Adrenal gland (tissue), 9 donors: ENCODE measurements at regions not wholly inside any gene's neighbourhood (a gene's known extent, or its start where the extent isn't known, plus 50 kb on each side); places are given as distances from the start of the nearest gene placed in this dataset.

Source experiments
- DNase-seq, 7 donors: peaks; one replicate each; pipeline ENCODE4 v3.0.0-alpha.2; 2019 to 2020
- H3K27ac ChIP-seq, 5 donors: fragments of 200-600 bp; sonication (generic) in 4 of 5; 1 replicate in 3 of 5; 2 replicates in 2 of 5; pipeline versions ENCODE4 v1.5.1 to v1.8.0; 2016 to 2020; ENCODE audit warnings: mild to moderate bottlenecking in 1 of 5
- H3K27me3 ChIP-seq: fragments of 200-600 bp; 2 replicates; pipeline ENCODE4 v1.8.0; 2021
- H3K36me3 ChIP-seq, 2 donors: fragments of 200-600 bp; replicated peaks in 1 of 2; 1 replicate in 1 of 2; 2 replicates in 1 of 2; pipeline versions ENCODE4 v1.5.1 to v1.8.0; 2018 to 2022
- H3K4me1 ChIP-seq, 2 donors: fragments of 200-600 bp; replicated peaks in 1 of 2; 1 replicate in 1 of 2; 2 replicates in 1 of 2; pipeline versions ENCODE4 v1.5.1 to v1.8.0; 2018 to 2021
- H3K4me3 ChIP-seq, 4 donors: fragments of 200-600 bp; sonication (generic) in 3 of 4; one replicate each; pipeline ENCODE4 v1.5.1; 2016 to 2018
- H3K9me3 ChIP-seq, 3 donors: fragments of 200-600 bp; sonication (generic) in 1 of 3; replicated peaks in 1 of 3; 1 replicate in 2 of 3; 2 replicates in 1 of 3; pipeline versions ENCODE4 v1.5.1 to v1.8.0; 2016 to 2021
- CTCF ChIP-seq, 6 experiments: fragments of 450-650 bp in 4 of 6; fragments of 200-600 bp in 2 of 6; sonication (generic) in 1 of 6; IDR thresholded peaks; 1 replicate in 5 of 6; 2 replicates in 1 of 6; pipeline versions ENCODE4 v1.5.1 to v1.8.0; 2016 to 2021; ENCODE audit warnings: antibody characterized with exemption in 6 of 6, mild to moderate bottlenecking in 2 of 6, moderate library complexity in 1 of 6
- POLR2A ChIP-seq, 2 donors: fragments of 450-650 bp; IDR thresholded peaks; one replicate each; pipeline ENCODE4 v1.6.1; 2017; ENCODE audit warnings: antibody characterized with exemption in 2 of 2, mild to moderate bottlenecking in 2 of 2, moderate library complexity in 1 of 2
- WGBS, 4 donors: extraction: QIAGEN DNeasy Blood & Tissue Kit in 2 of 4; methylation state at CpG; one replicate each; pipeline versions ENCODE4 v1.1.5 to v1.1.7; 2013 to 2017; 5-methylcytosine and 5-hydroxymethylcytosine counted together
- intact Hi-C, 2 donors: fragments of 100-400 bp; cut with DNase I; formaldehyde crosslinking; loops; one replicate each; pipeline versions ENCODE4 v1.14.1 to v1.15.0; 2022 to 2023
- donor health status: healthy with polysubstance abuse.
- donor health status: Bipolar disorder and iron deficiency.
- donor health status: DM: yes; HTN: yes; CAD: no.
- donor health status: DM: no; HTN: no; CAD: no.
- donor health status: DM: no; HTN: no; CAD: no.

GRCh38 chr1:90851711-90852050 is 134.6 kb upstream of the BARHL2 start:
- Histone ChIP-seq H3K36me3 (no peaks in the 10 kb centered on the region), H3K27me3 (no peaks in the 10 kb centered on the region), H3K4me3 (peak overlapping the region in 2 of 4 donors; percentile 46 to 70), H3K9me3 (no peaks in the 10 kb centered on the region), H3K27ac (peak overlapping the region in 1 of 5 donors; percentile 67), H3K4me1 (peaks cover 0 to 11% of the 10 kb centered on the region in 2 donors)
- 1 to 7% (median 3%) methylated on average over 6 to 21 of the region's 21 CpGs for WGBS, 4 donors
- no peak for DNase-seq
- TF ChIP-seq CTCF (IDR thresholded peaks at IDR 0.05) (peak in 1 of 6 experiments; percentile 25), POLR2A (IDR thresholded peaks at IDR 0.05) (no peak)
- intact Hi-C loops: no loop called here

GRCh38 chr1:90850898-90851710 is 134.0 kb upstream of the BARHL2 start:
- peaks cover 0 to 11% of the 10 kb centered on the region in 2 donors for H3K4me1 ChIP-seq
- H3K27me3 ChIP-seq: no peaks in the 10 kb centered on the region
- WGBS, 4 donors: 0 to 1% (median 0%) methylated on average over 1 to 79 of the region's 79 CpGs
- H3K36me3 ChIP-seq: no peaks in the 10 kb centered on the region
- H3K9me3 ChIP-seq: no peaks in the 10 kb centered on the region
- DNase-seq: peak; percentile 81 to 88 (median 86)
- peak overlapping the region; percentile 46 to 82 (median 76) for H3K4me3 ChIP-seq
- intact Hi-C loops: no loop called here
- TF ChIP-seq CTCF (IDR thresholded peaks at IDR 0.05) (peak; percentile 30 to 88 (median 56)), POLR2A (IDR thresholded peaks at IDR 0.05) (peak in 1 of 2 donors; percentile 65)
- peak overlapping the region in 4 of 5 donors; percentile 64 to 78 (median 72) for H3K27ac ChIP-seq

DNA sequence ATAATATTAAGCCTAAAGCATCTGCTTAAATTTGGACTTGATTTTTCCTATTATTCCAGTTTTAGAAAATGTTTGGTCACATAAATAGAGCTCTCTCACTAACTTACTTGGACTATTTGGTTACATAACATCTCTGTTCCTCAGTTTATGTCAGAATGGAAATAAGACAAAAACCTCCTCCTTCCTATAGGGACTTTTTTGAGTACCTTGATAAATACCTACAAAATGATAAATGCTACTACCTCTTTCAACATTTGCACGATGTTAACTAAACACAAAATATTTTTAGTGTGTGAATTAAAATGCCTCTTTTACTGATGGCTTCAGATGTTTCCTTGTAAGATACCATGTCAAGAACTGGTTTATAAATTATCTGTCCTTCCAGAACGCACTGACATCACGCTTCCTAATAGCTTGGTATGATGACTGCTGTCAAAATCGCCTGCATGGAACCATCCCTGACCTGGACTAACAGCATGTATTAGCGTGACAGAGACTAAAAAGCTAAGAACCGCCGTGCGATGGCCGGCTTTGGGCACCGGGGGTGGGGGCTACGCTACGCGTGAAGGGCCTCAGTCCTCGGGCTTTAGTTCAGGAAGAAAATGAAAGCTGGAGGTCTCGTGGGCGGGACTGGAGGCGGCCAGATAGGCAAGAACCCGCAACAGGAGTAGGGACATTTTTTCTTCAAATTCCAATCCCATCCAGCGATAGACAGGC is 133.2 kb upstream of the BARHL2 start:
- DNase-seq: peak; percentile 32 to 73 (median 54)
- no peaks in the 10 kb centered on the region for H3K9me3 ChIP-seq
- intact Hi-C loops: no loop called here
- H3K27ac ChIP-seq: peak overlapping the region in 4 of 5 donors; percentile 64 to 78 (median 72)
- H3K4me3 ChIP-seq: peak overlapping the region; percentile 46 to 82 (median 76)
- TF ChIP-seq CTCF (IDR thresholded peaks at IDR 0.05): no peak
- TF ChIP-seq POLR2A (IDR thresholded peaks at IDR 0.05): no peak
- WGBS, 4 donors: 3 to 11% (median 6%) methylated on average over 19 of the region's 19 CpGs
- H3K4me1 ChIP-seq: peaks cover 0 to 11% of the 10 kb centered on the region in 2 donors
- no peaks in the 10 kb centered on the region for H3K36me3 ChIP-seq
- no peaks in the 10 kb centered on the region for H3K27me3 ChIP-seq

GRCh38 chr1:90841473-90841872 is 124.4 kb upstream of the BARHL2 start:
- 54 to 65% (median 57%) methylated on average over 15 to 21 of the region's 21 CpGs for WGBS, 4 donors
- Histone ChIP-seq H3K27ac (no peak overlapping the region), H3K36me3 (no peaks in the 10 kb centered on the region), H3K27me3 (peaks cover 14% of the 10 kb centered on the region), H3K4me3 (no peak overlapping the region), H3K4me1 (peaks cover 0 to under 1% of the 10 kb centered on the region in 2 donors), H3K9me3 (no peaks in the 10 kb centered on the region)
- intact Hi-C loops: loop anchor here in 1 of 2 donors (10.0 kb wide), 1 partner anchor 117 kb away; no protein-coding TSS in a partner anchor
- DNase-seq: no peak
- TF ChIP-seq POLR2A (IDR thresholded peaks at IDR 0.05) (no peak), CTCF (IDR thresholded peaks at IDR 0.05) (no peak)
